ENCODE measurements at regions not wholly inside any gene's neighbourhood (a gene's known extent, or its start where the extent isn't known, plus 50 kb on each side); places are given as distances from the start of the nearest gene placed in this dataset.
"Not testable (repeated sequence)": the region's sequence is repeated elsewhere in the genome, so short reads cannot be mapped to it uniquely, and the experiment has no call there.

DNA sequence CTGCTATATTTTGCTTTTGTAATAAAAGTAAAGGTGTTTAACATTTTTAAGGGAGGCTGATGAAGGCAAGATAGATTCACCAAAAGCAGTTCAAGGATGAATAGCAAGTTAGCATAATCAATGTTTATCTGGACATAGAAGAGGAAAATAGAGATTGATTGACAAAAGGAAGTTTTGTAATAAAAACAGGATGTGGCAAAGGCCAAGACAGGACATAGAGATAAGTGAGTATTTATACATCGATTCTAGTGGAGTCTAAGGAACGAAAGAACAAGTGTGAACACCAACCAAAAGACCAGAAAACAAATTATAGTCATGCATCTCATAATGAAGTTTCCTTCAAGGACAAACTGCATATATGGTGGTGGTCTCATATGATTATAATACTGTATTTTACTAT lies 123.8 kb downstream of the CCDC71L start:
- intact Hi-C loops (cut with DNase I): no loop called here
- 65 to 73% (median 67%) methylated on average over 2 of the region's 2 CpGs for WGBS, 3 donors
- H3K9me3 ChIP-seq: no peaks in the 10 kb centered on the region
- H3K4me3 ChIP-seq: no peak overlapping the region
- no peaks in the 10 kb centered on the region for H3K27me3 ChIP-seq
- H3K36me3 ChIP-seq: no peaks in the 10 kb centered on the region
- no peak for DNase-seq
- no peaks in the 10 kb centered on the region for H3K4me1 ChIP-seq (ENCODE audit: insufficient read depth)
- TF ChIP-seq EP300 (IDR thresholded peaks at IDR 0.05) (no peak), POLR2A (IDR thresholded peaks at IDR 0.05) (no peak)
- TF ChIP-seq, protein P1, sequence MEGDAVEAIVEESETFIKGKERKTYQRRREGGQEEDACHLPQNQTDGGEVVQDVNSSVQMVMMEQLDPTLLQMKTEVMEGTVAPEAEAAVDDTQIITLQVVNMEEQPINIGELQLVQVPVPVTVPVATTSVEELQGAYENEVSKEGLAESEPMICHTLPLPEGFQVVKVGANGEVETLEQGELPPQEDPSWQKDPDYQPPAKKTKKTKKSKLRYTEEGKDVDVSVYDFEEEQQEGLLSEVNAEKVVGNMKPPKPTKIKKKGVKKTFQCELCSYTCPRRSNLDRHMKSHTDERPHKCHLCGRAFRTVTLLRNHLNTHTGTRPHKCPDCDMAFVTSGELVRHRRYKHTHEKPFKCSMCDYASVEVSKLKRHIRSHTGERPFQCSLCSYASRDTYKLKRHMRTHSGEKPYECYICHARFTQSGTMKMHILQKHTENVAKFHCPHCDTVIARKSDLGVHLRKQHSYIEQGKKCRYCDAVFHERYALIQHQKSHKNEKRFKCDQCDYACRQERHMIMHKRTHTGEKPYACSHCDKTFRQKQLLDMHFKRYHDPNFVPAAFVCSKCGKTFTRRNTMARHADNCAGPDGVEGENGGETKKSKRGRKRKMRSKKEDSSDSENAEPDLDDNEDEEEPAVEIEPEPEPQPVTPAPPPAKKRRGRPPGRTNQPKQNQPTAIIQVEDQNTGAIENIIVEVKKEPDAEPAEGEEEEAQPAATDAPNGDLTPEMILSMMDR (IDR thresholded peaks at IDR 0.05): no peak
- H3K27ac ChIP-seq: no peak overlapping the region

DNA sequence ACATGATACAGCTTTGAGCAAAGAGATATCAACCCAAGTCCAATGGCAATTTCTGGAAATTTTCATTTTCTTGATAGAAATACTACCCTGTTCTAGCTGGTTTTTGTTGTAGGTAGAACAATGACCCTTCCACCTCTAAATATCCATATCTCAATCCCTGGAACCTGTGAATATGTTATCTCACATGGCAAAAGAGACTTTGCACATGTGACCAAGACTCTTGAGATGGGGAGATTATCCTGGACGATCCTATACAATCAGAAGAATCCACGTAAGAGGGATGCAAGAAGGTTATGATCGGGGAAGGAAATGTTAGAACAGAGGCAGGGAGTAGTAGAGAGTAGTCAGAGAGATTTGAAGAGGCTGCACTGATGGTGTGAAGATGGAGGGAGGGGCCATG lies 124.9 kb downstream of the CCDC71L start:
- Histone ChIP-seq H3K27me3 (no peaks in the 10 kb centered on the region), H3K27ac (no peak overlapping the region), H3K4me1 (ENCODE audit: insufficient read depth) (no peaks in the 10 kb centered on the region), H3K36me3 (no peaks in the 10 kb centered on the region), H3K9me3 (no peaks in the 10 kb centered on the region), H3K4me3 (no peak overlapping the region)
- no peak for DNase-seq
- 85 to 94% (median 88%) methylated on average over 3 of the region's 3 CpGs for WGBS, 3 donors
- TF ChIP-seq, protein P1 (IDR thresholded peaks at IDR 0.05): no peak
- TF ChIP-seq POLR2A (IDR thresholded peaks at IDR 0.05) (no peak), EP300 (IDR thresholded peaks at IDR 0.05) (no peak)
- intact Hi-C loops (cut with DNase I): no loop called here

DNA sequence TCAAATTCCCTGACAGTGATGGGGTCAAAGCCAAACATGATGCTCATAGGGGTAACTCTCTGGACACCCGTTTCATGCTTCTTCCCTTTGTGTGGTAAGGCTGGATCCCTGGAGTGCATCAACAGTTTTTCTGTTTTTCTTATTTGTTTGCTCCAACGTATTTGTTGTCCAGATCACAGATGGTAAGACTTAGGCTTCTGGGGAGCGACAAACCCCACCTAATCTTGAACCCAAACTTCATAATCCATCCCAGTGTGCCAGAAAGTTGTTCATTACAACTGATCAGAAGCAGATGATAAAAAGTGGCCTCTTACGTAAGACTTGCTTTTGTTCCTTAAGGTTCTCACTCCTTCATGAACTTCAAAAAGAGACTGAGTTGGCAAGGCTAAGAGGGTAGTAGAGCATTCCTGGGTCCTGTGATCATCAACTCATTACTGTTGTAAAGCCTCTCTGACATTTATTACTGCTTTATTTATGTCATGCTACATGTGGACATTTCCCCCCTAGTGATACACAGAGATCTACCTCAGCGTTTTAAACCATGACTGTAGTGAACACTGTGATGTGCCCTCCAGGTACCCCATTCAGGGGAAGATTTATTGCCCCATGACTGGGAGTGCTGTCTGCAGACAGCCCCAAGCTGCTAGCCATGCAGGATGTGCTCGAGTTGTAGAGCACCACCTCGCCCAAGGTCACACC lies 125.6 kb downstream of the CCDC71L start:
- Histone ChIP-seq H3K4me1 (ENCODE audit: insufficient read depth) (no peaks in the 10 kb centered on the region), H3K4me3 (no peak overlapping the region), H3K9me3 (no peaks in the 10 kb centered on the region), H3K36me3 (no peaks in the 10 kb centered on the region), H3K27me3 (no peaks in the 10 kb centered on the region), H3K27ac (no peak overlapping the region)
- DNase-seq: no peak
- no peak for TF ChIP-seq POLR2A (IDR thresholded peaks at IDR 0.05)
- TF ChIP-seq, protein P1 (IDR thresholded peaks at IDR 0.05): no peak
- no peak for TF ChIP-seq EP300 (IDR thresholded peaks at IDR 0.05)
- intact Hi-C loops (cut with DNase I): no loop called here
- WGBS, 3 donors: 62 to 70% (median 67%) methylated on average over 7 of the region's 7 CpGs

DNA sequence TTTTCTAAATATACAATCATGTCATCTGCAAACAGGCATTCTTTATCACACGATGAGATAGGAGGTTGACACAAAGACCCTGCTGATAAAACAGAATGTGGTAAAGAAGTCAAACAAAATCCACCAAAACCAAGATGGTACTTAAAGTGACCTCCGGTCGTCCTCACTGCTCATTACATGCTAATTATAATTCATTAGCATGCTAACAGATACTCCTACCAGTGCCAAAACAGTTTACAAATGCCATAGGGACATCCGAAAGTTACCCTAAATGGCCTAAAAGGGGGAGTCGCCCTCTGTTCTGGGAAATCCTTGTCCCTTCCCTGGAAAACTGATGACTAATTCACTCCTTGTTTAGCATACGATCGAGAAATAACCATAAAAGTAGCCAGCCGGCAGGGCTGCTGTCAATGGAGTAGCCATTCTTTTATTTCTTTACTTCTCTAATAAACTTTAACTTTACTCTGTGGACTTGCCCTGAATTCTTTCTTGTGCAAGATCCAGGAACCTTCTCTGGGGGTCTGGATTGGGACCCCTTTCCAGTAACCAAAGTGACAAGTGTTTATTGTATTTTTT lies 126.6 kb downstream of the CCDC71L start:
- 66 to 79% (median 75%) methylated on average over 8 of the region's 8 CpGs for WGBS, 3 donors
- H3K27ac ChIP-seq: no peak overlapping the region
- H3K27me3 ChIP-seq: no peaks in the 10 kb centered on the region
- H3K4me1 ChIP-seq (ENCODE audit: insufficient read depth): no peaks in the 10 kb centered on the region
- intact Hi-C loops (cut with DNase I): no loop called here
- H3K9me3 ChIP-seq: no peaks in the 10 kb centered on the region
- H3K36me3 ChIP-seq: no peaks in the 10 kb centered on the region
- H3K4me3 ChIP-seq: no peak overlapping the region
- TF ChIP-seq, protein P1 (IDR thresholded peaks at IDR 0.05): no peak
- no peak for TF ChIP-seq POLR2A (IDR thresholded peaks at IDR 0.05)
- TF ChIP-seq EP300 (IDR thresholded peaks at IDR 0.05): no peak
- DNase-seq: no peak

DNA sequence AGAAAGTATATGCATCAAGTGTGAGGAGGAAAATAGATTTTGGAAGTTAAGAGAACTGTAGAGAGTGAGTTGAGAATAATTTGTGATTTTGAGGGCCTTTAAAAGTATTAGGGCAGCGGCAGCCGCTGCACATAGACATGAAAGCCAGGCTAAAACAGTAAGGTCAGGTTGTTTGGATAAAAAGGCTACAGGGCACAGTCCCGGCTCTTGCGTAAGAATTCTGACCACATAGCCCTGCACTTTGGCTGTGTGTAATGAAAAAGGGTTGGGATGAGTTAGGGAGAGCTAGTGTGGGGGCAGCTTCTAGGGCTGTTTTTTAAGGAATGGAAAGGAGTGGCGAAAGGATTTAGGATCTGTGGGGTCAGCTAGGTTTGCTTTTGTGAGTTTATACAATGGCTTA lies 130.8 kb downstream of the CCDC71L start:
- H3K9me3 ChIP-seq: not testable (repeated sequence)
- 71 to 81% (median 72%) methylated on average over 5 of the region's 5 CpGs for WGBS, 3 donors

DNA sequence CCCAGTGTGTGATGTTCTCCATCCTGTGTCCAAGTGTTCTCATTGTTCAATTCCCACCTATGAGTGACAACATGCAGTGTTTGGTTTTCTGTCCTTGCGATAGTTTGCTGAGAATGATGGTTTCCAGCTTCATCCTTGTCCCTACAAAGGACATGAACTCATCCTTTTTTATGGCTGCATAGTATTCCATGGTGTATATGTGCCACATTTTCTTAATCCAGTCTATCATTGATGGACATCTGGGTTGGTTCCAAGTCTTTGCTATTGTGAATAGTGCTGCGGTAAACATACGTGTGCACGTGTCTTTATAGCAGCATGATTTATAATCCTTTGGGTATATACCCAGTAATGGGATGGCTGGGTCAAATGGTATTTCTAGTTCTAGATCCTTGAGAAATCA lies 134.3 kb downstream of the CCDC71L start:
- 90 to 98% (median 91%) methylated on average over 4 of the region's 4 CpGs for WGBS, 3 donors
- H3K4me1 ChIP-seq (ENCODE audit: insufficient read depth); H3K9me3 ChIP-seq; H3K36me3 ChIP-seq; intact Hi-C loops (cut with DNase I); H3K27me3 ChIP-seq; DNase-seq; H3K27ac ChIP-seq; H3K4me3 ChIP-seq: not testable (repeated sequence)

More for the DNA sequence above, 130.8 kb downstream of the CCDC71L start:
- H3K36me3 ChIP-seq; DNase-seq; H3K4me1 ChIP-seq (ENCODE audit: insufficient read depth); H3K27ac ChIP-seq; H3K27me3 ChIP-seq; intact Hi-C loops (cut with DNase I); H3K4me3 ChIP-seq: not testable (repeated sequence)
